Putamen (tissue), 1 donor: ENCODE measurements at regions not wholly inside any gene's neighbourhood (a gene's known extent, or its start where the extent isn't known, plus 50 kb on each side); places are given as distances from the start of the nearest gene placed in this dataset.
A peak's percentile ranks its signal among the peaks of the same experiment; 100 is the strongest.

Source experiments
- DNase-seq: peaks from one replicate; pipeline ENCODE4 v3.0.0-alpha.2; 2016; ENCODE audit warnings: low spot score

- DNase-seq: no peak
Measured at GRCh38 chr1:47554082-47554481, 116.2 kb downstream of the FOXD2 start.

GRCh38 chr1:47554901-47555300, 117.1 kb downstream of the FOXD2 start:
- DNase-seq: no peak

- no peak for DNase-seq
Measured at GRCh38 chr1:47555306-47555705, 117.5 kb downstream of the FOXD2 start.

- no peak for DNase-seq
Measured at GRCh38 chr1:47555841-47556560, 118.2 kb downstream of the FOXD2 start.

- DNase-seq: no peak
Measured at GRCh38 chr1:47557066-47557465, 119.2 kb downstream of the FOXD2 start.

GRCh38 chr1:47558601-47559593, 121.1 kb downstream of the FOXD2 start:
- DNase-seq: no peak

GRCh38 chr1:47559944-47560695, 122.3 kb downstream of the FOXD2 start:
- DNase-seq: no peak

- no peak for DNase-seq
Measured at GRCh38 chr1:47561523-47562007, 123.7 kb downstream of the FOXD2 start.

GRCh38 chr1:47562147-47562546, 124.3 kb downstream of the FOXD2 start:
- no peak for DNase-seq

GRCh38 chr1:47562799-47563198, 125.0 kb downstream of the FOXD2 start:
- DNase-seq: no peak

- DNase-seq: no peak
Measured at GRCh38 chr1:47563201-47563600, 125.4 kb downstream of the FOXD2 start.

- DNase-seq: no peak
Measured at GRCh38 chr1:47564570-47564969, 126.7 kb downstream of the FOXD2 start.

- no peak for DNase-seq
Measured at GRCh38 chr1:47565092-47565491, 127.2 kb downstream of the FOXD2 start.

- no peak for DNase-seq
Measured at GRCh38 chr1:47565676-47566075, 127.8 kb downstream of the FOXD2 start.

- peak; percentile 31 for DNase-seq
Measured at GRCh38 chr1:47568763-47569162, 130.9 kb downstream of the FOXD2 start.

GRCh38 chr1:47569261-47569660, 131.4 kb downstream of the FOXD2 start:
- no peak for DNase-seq

GRCh38 chr1:47569681-47570470, 132.0 kb downstream of the FOXD2 start:
- no peak for DNase-seq

GRCh38 chr1:47571161-47571560, 133.3 kb downstream of the FOXD2 start:
- no peak for DNase-seq

GRCh38 chr1:47571952-47572351, 134.1 kb downstream of the FOXD2 start:
- no peak for DNase-seq

- DNase-seq: peak; percentile 74
Measured at GRCh38 chr1:47572731-47573430, 135.0 kb downstream of the FOXD2 start.
